Body of pancreas (tissue), 4 donors: ENCODE measurements at regions not wholly inside any gene's neighbourhood (a gene's known extent, or its start where the extent isn't known, plus 50 kb on each side); places are given as distances from the start of the nearest gene placed in this dataset.

ENCODE experiments used
- ATAC-seq: fragments of 150-250 bp; one replicate; pipeline ENCODE4 v1.9.1; 2016
- DNase-seq, 4 donors: peaks; one replicate each; pipeline ENCODE4 v3.0.0-alpha.2; 2019
- H3K27ac ChIP-seq, 4 donors: fragments of 200-600 bp; sonication (generic); 1 replicate in 3 of 4; 2 replicates in 1 of 4; pipeline versions ENCODE4 v1.5.1 to v1.6.1; 2016 to 2019; ENCODE audit warnings: mild to moderate bottlenecking in 1 of 4, mixed read lengths in 1 of 4, moderate library complexity in 1 of 4
- H3K27me3 ChIP-seq, 2 donors: fragments of 200-600 bp; sonication (generic); one replicate each; pipeline ENCODE4 v1.6.0; 2016; ENCODE audit warnings: mild to moderate bottlenecking in 1 of 2
- H3K36me3 ChIP-seq, 2 donors: fragments of 200-600 bp; sonication (generic); replicated peaks in 1 of 2; 2 replicates each; pipeline ENCODE4 v1.5.1; 2016; ENCODE audit warnings: low read depth in 2 of 2; ENCODE audit not compliant: insufficient read depth in 1 of 2
- H3K4me1 ChIP-seq: fragments of 200-600 bp; sonication (generic); one replicate; pipeline ENCODE4 v1.6.0; 2016
- H3K4me3 ChIP-seq, 2 donors: fragments of 200-600 bp; sonication (generic); 1 replicate in 1 of 2; 2 replicates in 1 of 2; pipeline ENCODE4 v1.5.1; 2016 to 2019
- H3K9me3 ChIP-seq, 3 donors: fragments of 200-600 bp; sonication (generic); 1 replicate in 2 of 3; 2 replicates in 1 of 3; pipeline ENCODE4 v1.5.1; 2016
- CTCF ChIP-seq, 7 experiments: fragments of 450-650 bp in 4 of 7; fragments of 200-600 bp in 3 of 7; sonication (generic) in 3 of 7; IDR thresholded peaks; one replicate each; pipeline ENCODE4 v1.5.1; 2016 to 2019; ENCODE audit warnings: antibody characterized with exemption in 7 of 7
- POLR2A ChIP-seq, 3 donors: fragments of 450-650 bp; IDR thresholded peaks; one replicate each; pipeline ENCODE4 v1.6.1; 2016; ENCODE audit warnings: antibody characterized with exemption in 3 of 3, mild to moderate bottlenecking in 2 of 3
- WGBS, 2 donors: methylation state at CpG; one replicate each; pipeline ENCODE4 v1.1.5; 2017; 5-methylcytosine and 5-hydroxymethylcytosine counted together
- intact Hi-C: fragments of 100-400 bp; cut with DNase I; formaldehyde crosslinking; loops from one replicate; pipeline ENCODE4 v1.15.1; 2023

- Histone ChIP-seq H3K27ac (no peak overlapping the region), H3K27me3 (no peaks in the 10 kb centered on the region), H3K4me3 (no peak overlapping the region), H3K9me3 (no peaks in the 10 kb centered on the region), H3K36me3 (no peaks in the 10 kb centered on the region), H3K4me1 (no peaks in the 10 kb centered on the region)
- WGBS, 2 donors, result 31 to 52% methylated on average over 5 of the region's 5 CpGs
- ATAC-seq, result no peak
- no peak for TF ChIP-seq CTCF (IDR thresholded peaks at IDR 0.05)
- no peak for TF ChIP-seq POLR2A (IDR thresholded peaks at IDR 0.05)
- intact Hi-C loops, result no loop called here
- DNase-seq, result no peak
Observed at GRCh38 chr13:38415233-38415632, 65.6 kb downstream of the UFM1 start.

GRCh38 chr13:38417241-38417640, 67.6 kb downstream of the UFM1 start:
- no peaks in the 10 kb centered on the region for H3K36me3 ChIP-seq
- DNase-seq (no peak), ATAC-seq (no peak)
- no peaks in the 10 kb centered on the region for H3K27me3 ChIP-seq
- H3K27ac ChIP-seq, result no peak overlapping the region
- intact Hi-C loops, result no loop called here
- no peaks in the 10 kb centered on the region for H3K4me1 ChIP-seq
- TF ChIP-seq POLR2A (IDR thresholded peaks at IDR 0.05) (no peak), CTCF (IDR thresholded peaks at IDR 0.05) (no peak)
- no peaks in the 10 kb centered on the region for H3K9me3 ChIP-seq
- no peak overlapping the region for H3K4me3 ChIP-seq
- 81 to 90% methylated on average over 1 of the region's 1 CpG for WGBS, 2 donors

GRCh38 chr13:38417727-38418126, 68.1 kb downstream of the UFM1 start:
- intact Hi-C loops, result no loop called here
- TF ChIP-seq POLR2A (IDR thresholded peaks at IDR 0.05), result no peak
- TF ChIP-seq CTCF (IDR thresholded peaks at IDR 0.05), result peak in 2 of 7 experiments; percentile 7 to 8
- no peaks in the 10 kb centered on the region for H3K36me3 ChIP-seq
- DNase-seq (no peak), ATAC-seq (no peak)
- H3K9me3 ChIP-seq, result no peaks in the 10 kb centered on the region
- no peak overlapping the region for H3K27ac ChIP-seq
- no peak overlapping the region for H3K4me3 ChIP-seq
- no peaks in the 10 kb centered on the region for H3K27me3 ChIP-seq
- 72 to 84% methylated on average over 2 of the region's 2 CpGs for WGBS, 2 donors
- H3K4me1 ChIP-seq, result no peaks in the 10 kb centered on the region

GRCh38 chr13:38418286-38418685, 68.6 kb downstream of the UFM1 start:
- DNase-seq, result no peak
- H3K27me3 ChIP-seq, result no peaks in the 10 kb centered on the region
- no peak overlapping the region for H3K27ac ChIP-seq
- H3K4me1 ChIP-seq, result no peaks in the 10 kb centered on the region
- no peak for ATAC-seq
- H3K36me3 ChIP-seq, result no peaks in the 10 kb centered on the region
- no peaks in the 10 kb centered on the region for H3K9me3 ChIP-seq
- no peak for TF ChIP-seq CTCF (IDR thresholded peaks at IDR 0.05)
- H3K4me3 ChIP-seq, result no peak overlapping the region
- intact Hi-C loops, result no loop called here

GRCh38 chr13:38419312-38419873, 69.7 kb downstream of the UFM1 start:
- Histone ChIP-seq H3K36me3 (no peaks in the 10 kb centered on the region), H3K4me3 (no peak overlapping the region), H3K27ac (no peak overlapping the region), H3K27me3 (no peaks in the 10 kb centered on the region), H3K9me3 (no peaks in the 10 kb centered on the region), H3K4me1 (no peaks in the 10 kb centered on the region)
- TF ChIP-seq POLR2A (IDR thresholded peaks at IDR 0.05), result no peak
- ATAC-seq, result no peak
- intact Hi-C loops, result no loop called here
- 53 to 57% methylated on average over 3 of the region's 3 CpGs for WGBS, 2 donors
- no peak for DNase-seq
